HG02610 (cell line): ENCODE measurements at regions not wholly inside any gene's neighbourhood (a gene's known extent, or its start where the extent isn't known, plus 50 kb on each side); places are given as distances from the start of the nearest gene placed in this dataset.

Experiments
- ATAC-seq: cut with Tn5 transposase; IDR thresholded peaks from one replicate; pipeline ENCODE4 v1.9.1; 2021; ENCODE audit warnings: mild to moderate bottlenecking, moderate library complexity; ENCODE audit not compliant: unreplicated experiment

GRCh38 chr2:177314722-177315264 lies 50.3 kb upstream of the NFE2L2 start:
- no peak for ATAC-seq

GRCh38 chr2:177315364-177315763 lies 50.8 kb upstream of the NFE2L2 start:
- ATAC-seq: no peak

- no peak for ATAC-seq
These were observed 52.2 kb upstream of the NFE2L2 start for GRCh38 chr2:177316756-177317155.

GRCh38 chr2:177317443-177317842 lies 52.9 kb upstream of the NFE2L2 start:
- no peak for ATAC-seq

GRCh38 chr2:177317857-177318256 lies 53.3 kb upstream of the NFE2L2 start:
- ATAC-seq: no peak

GRCh38 chr2:177318613-177319012 lies 54.1 kb upstream of the NFE2L2 start:
- no peak for ATAC-seq

- no peak for ATAC-seq
These were observed 56.1 kb upstream of the NFE2L2 start for GRCh38 chr2:177320596-177320995.

- ATAC-seq: no peak
These were observed 58.3 kb upstream of the NFE2L2 start for GRCh38 chr2:177322801-177323261.

- ATAC-seq: no peak
These were observed 60.3 kb upstream of the NFE2L2 start for GRCh38 chr2:177324797-177325196.

- ATAC-seq: no peak
These were observed 61.0 kb upstream of the NFE2L2 start for GRCh38 chr2:177325554-177325953.

GRCh38 chr2:177326005-177326404 lies 61.5 kb upstream of the NFE2L2 start:
- ATAC-seq: no peak

GRCh38 chr2:177326591-177326990 lies 62.1 kb upstream of the NFE2L2 start:
- no peak for ATAC-seq

- ATAC-seq: no peak
These were observed 62.5 kb upstream of the NFE2L2 start for GRCh38 chr2:177327009-177327408.

- no peak for ATAC-seq
These were observed 63.5 kb upstream of the NFE2L2 start for GRCh38 chr2:177328056-177328455.

- no peak for ATAC-seq
These were observed 63.5 kb upstream of the AGPS start for GRCh38 chr2:177329064-177329463.

GRCh38 chr2:177331466-177331997 lies 61.0 kb upstream of the AGPS start:
- no peak for ATAC-seq

GRCh38 chr2:177332026-177332991 lies 60.3 kb upstream of the AGPS start:
- peak; percentile 79 for ATAC-seq

- no peak for ATAC-seq
These were observed 59.6 kb upstream of the AGPS start for GRCh38 chr2:177332992-177333388.

- no peak for ATAC-seq
These were observed 57.5 kb upstream of the AGPS start for GRCh38 chr2:177334940-177335543.

GRCh38 chr2:177335917-177336450 lies 56.6 kb upstream of the AGPS start:
- ATAC-seq: no peak

GRCh38 chr2:177338177-177338721 lies 54.3 kb upstream of the AGPS start:
- ATAC-seq: peak; percentile 62
